ENCODE measurements at regions not wholly inside any gene's neighbourhood (a gene's known extent, or its start where the extent isn't known, plus 50 kb on each side); places are given as distances from the start of the nearest gene placed in this dataset.
"Not testable (repeated sequence)": the region's sequence is repeated elsewhere in the genome, so short reads cannot be mapped to it uniquely, and the experiment has no call there.

DNA sequence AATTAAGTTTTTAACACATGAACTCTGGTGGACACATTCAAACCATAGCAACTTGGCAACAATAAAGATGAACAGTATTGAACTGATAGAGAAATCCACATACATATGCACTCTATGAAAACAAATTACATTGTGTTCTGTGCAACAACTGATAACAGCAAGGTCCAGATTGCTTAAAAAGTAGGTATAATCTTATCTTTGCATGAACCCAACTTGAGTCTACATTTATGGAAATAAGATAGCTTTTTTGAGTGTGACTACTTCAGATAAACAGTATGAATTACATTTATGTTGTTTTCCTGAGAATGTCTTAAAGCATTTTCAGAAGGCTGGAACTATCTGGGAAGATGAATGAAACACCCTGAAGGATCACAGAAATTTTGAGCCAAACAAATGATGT lies 212.6 kb upstream of the GK2 start:
- DNase-seq (ENCODE audit: low read depth in 2 of 3, low spot score in 1 of 3) = no peak

GRCh38 chr4:79613269-79613935 lies 205.4 kb upstream of the GK2 start:
- no peak for DNase-seq (ENCODE audit: low read depth in 2 of 3, low spot score in 1 of 3)

GRCh38 chr4:79611026-79611425 lies 203.0 kb upstream of the GK2 start:
- no peak for DNase-seq (ENCODE audit: low read depth in 2 of 3, low spot score in 1 of 3)

DNA sequence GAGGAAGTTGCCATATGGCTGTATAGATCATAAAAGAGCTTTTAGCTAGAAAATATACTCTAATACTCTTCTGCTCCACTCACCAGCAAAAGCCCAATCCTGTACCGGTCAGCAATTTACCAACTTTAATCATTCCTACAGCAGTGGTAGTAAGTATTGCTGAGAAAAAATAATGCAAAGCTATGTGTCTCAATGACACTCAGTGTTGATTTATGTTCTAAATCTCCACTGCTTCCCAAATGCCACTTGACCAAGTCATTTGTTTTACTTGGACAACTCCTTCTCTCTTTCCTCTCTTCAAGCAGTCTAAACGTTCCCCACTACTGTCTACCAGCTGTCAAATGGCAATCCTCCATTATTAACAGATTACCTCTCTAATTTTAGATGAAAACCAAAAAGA lies 201.8 kb upstream of the GK2 start:
- DNase-seq (ENCODE audit: low read depth in 2 of 3, low spot score in 1 of 3) = no peak

- DNase-seq (ENCODE audit: low read depth in 2 of 3, low spot score in 1 of 3) = no peak
Observed at GRCh38 chr4:79607979-79608378, 200.0 kb upstream of the GK2 start.

DNA sequence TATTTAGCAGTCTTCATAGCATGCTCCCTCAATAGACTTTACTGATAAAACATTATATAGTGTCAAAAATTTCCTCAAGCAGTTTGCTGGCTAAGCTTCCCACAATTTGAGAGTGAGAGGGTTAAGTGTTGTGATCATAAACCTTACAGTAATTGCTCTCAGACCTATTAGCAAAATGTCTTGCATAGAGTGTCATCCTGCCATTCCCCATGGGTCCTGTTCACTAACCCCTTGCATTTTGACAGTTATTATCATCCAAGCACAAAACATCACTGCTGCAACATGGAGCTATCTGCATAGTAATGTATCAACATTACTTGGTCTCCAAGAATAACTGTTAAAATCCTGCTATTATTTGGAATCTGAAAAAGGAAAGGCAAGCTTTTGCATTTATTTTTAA lies 196.1 kb upstream of the GK2 start:
- no peak for DNase-seq (ENCODE audit: low read depth in 2 of 3, low spot score in 1 of 3)

DNA sequence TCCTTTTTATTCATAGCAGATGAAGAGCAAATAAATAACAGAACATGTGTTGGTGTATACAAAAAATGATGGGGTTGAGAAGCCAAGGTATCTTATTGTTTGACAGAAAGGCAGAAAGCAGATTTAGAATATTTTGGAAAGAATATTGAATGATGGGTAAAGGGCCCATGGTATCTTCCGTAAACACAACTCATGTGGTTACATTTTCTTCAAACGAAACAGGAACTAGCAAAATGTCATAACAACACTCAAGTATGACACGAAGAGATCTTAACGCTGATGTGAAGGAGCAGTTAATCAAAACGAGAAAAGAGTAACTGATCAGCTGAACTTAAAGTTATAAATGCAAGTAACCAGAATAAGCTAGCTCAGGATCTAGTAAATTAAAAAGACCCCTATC lies 195.7 kb upstream of the GK2 start:
- DNase-seq (ENCODE audit: low read depth in 2 of 3, low spot score in 1 of 3) = no peak

GRCh38 chr4:79599691-79600090 lies 191.7 kb upstream of the GK2 start:
- DNase-seq (ENCODE audit: low read depth in 2 of 3, low spot score in 1 of 3) = no peak

GRCh38 chr4:79598801-79599200 lies 190.8 kb upstream of the GK2 start:
- no peak for DNase-seq (ENCODE audit: low read depth in 2 of 3, low spot score in 1 of 3)

DNA sequence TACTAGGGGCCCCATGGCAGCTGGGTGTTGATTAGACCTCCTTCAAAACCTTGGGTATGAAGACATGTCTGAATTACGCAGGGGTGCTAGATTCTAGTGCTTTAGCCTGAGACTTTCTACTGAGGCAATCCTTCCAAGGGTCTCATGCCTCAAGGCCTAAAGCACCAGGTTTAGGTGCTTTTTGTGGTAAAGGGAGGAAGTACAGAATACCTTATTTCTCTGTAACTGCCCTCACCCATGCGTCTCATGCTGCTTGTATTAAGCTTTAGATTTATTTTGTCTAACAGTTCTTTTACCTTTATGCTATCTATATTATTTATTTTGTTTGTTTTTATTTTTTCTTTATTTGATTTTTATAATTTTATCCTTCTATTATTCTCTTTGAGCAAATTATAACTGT lies 190.2 kb upstream of the GK2 start:
- DNase-seq (ENCODE audit: low read depth in 2 of 3, low spot score in 1 of 3) = no peak

GRCh38 chr4:79597266-79597665 lies 189.2 kb upstream of the GK2 start:
- DNase-seq (ENCODE audit: low read depth in 2 of 3, low spot score in 1 of 3) = no peak

GRCh38 chr4:79592218-79592617 lies 184.2 kb upstream of the GK2 start:
- DNase-seq (ENCODE audit: low read depth in 2 of 3, low spot score in 1 of 3) = not testable (repeated sequence)

DNA sequence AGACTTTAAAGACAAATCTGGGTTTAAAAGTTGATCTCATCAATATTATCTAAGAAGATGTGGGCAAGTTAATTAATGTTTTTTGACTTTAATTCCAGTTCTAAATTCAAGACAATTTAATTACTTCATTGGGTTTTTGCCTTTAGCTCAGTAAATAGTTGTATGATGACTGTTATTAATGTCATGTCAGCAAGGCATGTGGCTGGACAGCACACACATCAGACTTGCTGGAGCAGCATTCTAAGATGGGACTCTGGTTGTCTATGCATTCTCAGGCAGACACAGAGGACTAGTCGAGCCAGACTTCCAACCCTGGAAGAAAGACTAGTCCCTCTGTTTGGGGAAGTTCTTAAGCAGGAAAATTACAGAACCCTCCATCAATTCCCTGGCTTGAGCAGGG lies 180.7 kb upstream of the GK2 start:
- no peak for DNase-seq (ENCODE audit: low read depth in 2 of 3, low spot score in 1 of 3)

- DNase-seq (ENCODE audit: low read depth in 2 of 3, low spot score in 1 of 3) = not testable (repeated sequence)
Observed at GRCh38 chr4:79587207-79587606, 179.2 kb upstream of the GK2 start.

GRCh38 chr4:79585834-79586233 lies 177.8 kb upstream of the GK2 start:
- DNase-seq (ENCODE audit: low read depth in 2 of 3, low spot score in 1 of 3) = no peak

- DNase-seq (ENCODE audit: low read depth in 2 of 3, low spot score in 1 of 3) = no peak
Observed at GRCh38 chr4:79585330-79585729, 177.3 kb upstream of the GK2 start.

DNA sequence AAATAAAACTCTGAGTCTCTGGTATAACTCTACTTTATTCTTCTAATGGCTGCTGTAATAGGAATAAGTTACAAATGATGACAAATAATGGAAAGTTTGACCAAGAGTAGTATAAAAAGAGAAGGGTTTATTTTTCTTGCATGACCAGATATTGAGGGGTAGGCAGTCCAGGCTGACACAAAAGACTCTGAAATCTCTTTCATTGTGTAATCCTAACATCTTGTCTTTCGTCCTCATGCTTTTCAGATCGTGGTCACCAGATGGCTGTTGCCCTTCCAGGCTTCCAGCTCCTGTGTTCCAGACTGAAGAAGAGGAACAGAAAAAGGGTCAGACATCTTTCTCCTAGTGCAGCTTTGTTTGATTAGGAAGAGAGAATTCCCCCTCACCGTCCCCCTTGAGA lies 176.9 kb upstream of the GK2 start:
- DNase-seq (ENCODE audit: low read depth in 2 of 3, low spot score in 1 of 3) = no peak

GRCh38 chr4:79584352-79584751 lies 176.3 kb upstream of the GK2 start:
- DNase-seq (ENCODE audit: low read depth in 2 of 3, low spot score in 1 of 3) = no peak

DNA sequence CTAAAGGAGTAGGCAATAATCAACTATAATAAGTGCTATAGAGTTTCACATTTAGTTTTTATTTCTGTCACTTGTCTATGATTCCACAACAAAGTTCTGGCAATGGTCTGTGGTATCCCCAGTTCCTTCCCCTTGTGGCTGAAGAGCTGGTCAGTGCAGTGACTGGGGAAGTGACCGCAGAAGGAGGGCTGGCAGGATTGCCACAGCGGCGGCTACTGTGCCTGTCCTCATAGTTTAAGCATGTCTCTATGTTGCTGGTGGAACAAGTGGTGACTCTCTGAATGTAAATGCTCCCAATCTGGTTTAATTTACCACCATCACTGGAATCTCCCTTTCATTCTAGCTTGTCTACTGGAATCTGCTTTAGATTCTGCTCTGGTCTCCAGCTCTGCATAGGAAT lies 170.6 kb upstream of the GK2 start:
- DNase-seq (ENCODE audit: low read depth in 2 of 3, low spot score in 1 of 3) = no peak

GRCh38 chr4:79576429-79576753 lies 168.4 kb upstream of the GK2 start:
- no peak for DNase-seq (ENCODE audit: low read depth in 2 of 3, low spot score in 1 of 3)

DNA sequence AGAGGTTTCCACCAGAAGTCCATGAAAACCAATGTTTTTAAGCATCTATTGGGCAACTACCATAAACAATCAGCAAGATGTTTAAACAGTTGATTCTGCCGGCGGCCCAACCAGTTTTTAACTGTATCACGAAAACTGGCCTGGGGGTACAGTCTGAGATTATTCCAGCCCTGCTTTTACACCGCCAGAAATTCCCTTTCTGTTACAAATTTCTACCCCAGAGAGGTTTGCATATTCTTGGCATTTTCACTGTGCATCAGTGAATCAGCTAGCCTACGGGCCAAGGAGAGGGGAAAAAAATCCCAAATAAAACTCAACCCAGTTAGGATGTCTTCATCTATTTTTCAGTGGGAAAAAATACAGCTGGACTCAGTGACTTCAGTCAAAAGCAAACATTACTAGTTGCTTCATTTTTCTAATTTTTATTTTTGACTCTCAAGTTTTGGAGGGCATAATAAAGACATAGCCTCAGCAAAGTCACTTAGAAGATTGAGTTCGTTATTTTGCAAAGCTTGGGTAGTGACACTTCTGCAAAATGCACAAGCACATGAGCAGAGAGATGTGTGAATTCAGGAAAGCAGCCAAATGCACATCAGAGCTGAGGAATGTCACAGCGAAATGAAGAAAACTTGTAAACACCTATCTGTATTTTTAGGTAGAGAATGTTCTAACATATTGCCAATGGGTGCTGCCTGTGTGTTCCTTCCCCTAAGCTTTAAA lies 167.8 kb upstream of the GK2 start:
- no peak for DNase-seq (ENCODE audit: low read depth in 2 of 3, low spot score in 1 of 3)

DNA sequence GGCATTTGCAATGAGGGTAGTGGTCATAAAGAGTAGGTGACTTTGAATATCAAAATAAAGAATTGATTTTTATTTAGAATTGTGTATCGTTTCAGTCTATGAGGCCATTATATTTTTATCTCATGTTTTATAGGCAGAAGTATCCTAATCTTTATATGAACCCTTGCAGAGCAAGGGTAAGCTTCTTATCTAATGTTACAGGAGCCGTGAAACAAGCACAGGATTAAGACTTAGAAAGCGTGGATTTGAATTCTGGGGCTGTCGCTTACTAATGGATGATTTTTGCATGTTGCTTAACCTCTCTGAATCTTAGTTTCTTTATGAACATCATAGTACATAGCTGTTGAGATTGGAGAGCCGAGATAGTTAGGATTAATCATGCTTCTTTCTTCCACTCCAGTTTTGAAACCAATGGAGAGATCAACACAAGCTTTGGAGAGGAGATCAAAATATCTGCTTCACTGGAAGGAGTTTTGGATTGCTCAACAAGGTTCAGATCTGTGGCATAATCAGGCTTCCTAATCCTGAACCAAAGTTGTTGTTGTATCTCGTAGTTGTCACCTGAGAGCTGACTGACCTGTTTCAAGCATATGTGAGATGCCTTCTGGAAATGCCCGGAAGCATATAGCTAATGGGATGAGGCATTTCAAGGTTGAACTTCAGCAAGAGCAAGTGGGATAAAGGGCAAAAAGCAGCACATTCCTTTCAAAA lies 166.9 kb upstream of the GK2 start:
- no peak for DNase-seq (ENCODE audit: low read depth in 2 of 3, low spot score in 1 of 3)

GRCh38 chr4:79563219-79563618 lies 155.2 kb upstream of the GK2 start:
- DNase-seq (ENCODE audit: low read depth in 2 of 3, low spot score in 1 of 3) = no peak

All from stimulated activated CD4-positive, alpha-beta T cell treated with anti-CD3 and anti-CD28 coated beads, Interleukin-12 subunit alpha, Interleukin-12 subunit beta, amount 100 ng/mL, for 48 hours (primary cell).